HepG2 (cell line): ENCODE measurements at regions not wholly inside any gene's neighbourhood (a gene's known extent, or its start where the extent isn't known, plus 50 kb on each side); places are given as distances from the start of the nearest gene placed in this dataset.
"Not testable (repeated sequence)": the region's sequence is repeated elsewhere in the genome, so short reads cannot be mapped to it uniquely, and the experiment has no call there.

Experiments
- ZNF703 ChIP-seq: sonication (generic); formaldehyde crosslinking; IDR thresholded peaks from 2 replicates; pipeline ENCODE4 v1.5.1; 2020; ENCODE audit warnings: missing genetic modification reagents, mild to moderate bottlenecking, moderate library complexity, borderline replicate concordance
- TF ChIP-seq, protein P1 (sequence below): sonication (generic); formaldehyde crosslinking; IDR thresholded peaks from 2 replicates; pipeline ENCODE4 v1.8.1; 2023; ENCODE audit warnings: mild to moderate bottlenecking, missing genetic modification reagents

DNA sequence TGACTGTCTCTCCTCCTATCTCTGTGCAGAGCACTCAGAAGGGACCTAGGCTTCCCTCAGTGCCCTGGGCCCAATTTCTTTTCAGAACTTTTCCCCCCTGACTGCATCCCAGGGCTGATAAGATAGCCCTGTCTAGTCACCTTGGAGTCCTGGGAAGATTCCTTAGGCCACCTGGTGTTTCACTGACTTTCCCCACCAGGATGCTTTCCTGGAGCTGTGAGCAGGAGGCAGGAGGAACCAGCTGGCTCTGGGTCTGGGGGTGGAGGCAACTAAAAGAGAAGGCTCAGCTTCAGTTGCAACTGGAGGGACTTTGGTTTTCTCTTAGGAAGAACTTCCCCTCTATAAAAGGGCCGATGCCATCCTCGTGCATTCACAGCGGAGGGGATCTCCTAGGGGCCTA lies 115.1 kb downstream of the TNFRSF13B start:
- not testable (repeated sequence) for TF ChIP-seq ZNF703 (CRISPR knock-in tag)
- TF ChIP-seq, protein P1, sequence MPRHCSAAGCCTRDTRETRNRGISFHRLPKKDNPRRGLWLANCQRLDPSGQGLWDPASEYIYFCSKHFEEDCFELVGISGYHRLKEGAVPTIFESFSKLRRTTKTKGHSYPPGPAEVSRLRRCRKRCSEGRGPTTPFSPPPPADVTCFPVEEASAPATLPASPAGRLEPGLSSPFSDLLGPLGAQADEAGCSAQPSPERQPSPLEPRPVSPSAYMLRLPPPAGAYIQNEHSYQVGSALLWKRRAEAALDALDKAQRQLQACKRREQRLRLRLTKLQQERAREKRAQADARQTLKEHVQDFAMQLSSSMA (CRISPR knock-in tag), result not testable (repeated sequence)
